PC-9 (cell line): ENCODE measurements at regions not wholly inside any gene's neighbourhood (a gene's known extent, or its start where the extent isn't known, plus 50 kb on each side); places are given as distances from the start of the nearest gene placed in this dataset.

Experiments used
- CTCF ChIP-seq: fragments of 200-600 bp; sonication (generic); conservative IDR thresholded peaks from 2 replicates; pipeline ENCODE4 v1.6.1; 2017; ENCODE audit warnings: mixed run types, antibody characterized with exemption, mild to moderate bottlenecking, moderate library complexity
- EZH2 ChIP-seq: fragments of 200-600 bp; sonication (generic); IDR thresholded peaks from 2 replicates; pipeline ENCODE4 v1.8.0; 2017; ENCODE audit warnings: antibody characterized with exemption, low read depth

- TF ChIP-seq EZH2 (no peak), CTCF (no peak)
These were observed 95.0 kb upstream of the SIRPA start for GRCh38 chr20:1800180-1800579.
